ENCODE measurements at regions not wholly inside any gene's neighbourhood (a gene's known extent, or its start where the extent isn't known, plus 50 kb on each side); places are given as distances from the start of the nearest gene placed in this dataset.
"Not testable (repeated sequence)": the region's sequence is repeated elsewhere in the genome, so short reads cannot be mapped to it uniquely, and the experiment has no call there.

GRCh38 chr12:112711507-112711906 is 80.0 kb upstream of the RPH3A start:
- no peak for DNase-seq (ENCODE audit: low spot score)

- not testable (repeated sequence) for DNase-seq (ENCODE audit: low spot score)
These were observed 78.8 kb upstream of the RPH3A start for GRCh38 chr12:112712751-112713150.

GRCh38 chr12:112713471-112713870 is 78.1 kb upstream of the RPH3A start:
- no peak for DNase-seq (ENCODE audit: low spot score)

GRCh38 chr12:112714166-112714710 is 77.3 kb upstream of the RPH3A start:
- DNase-seq (ENCODE audit: low spot score) = no peak

GRCh38 chr12:112716099-112717093 is 75.2 kb upstream of the RPH3A start:
- DNase-seq (ENCODE audit: low spot score) = no peak

GRCh38 chr12:112728864-112729263 is 62.7 kb upstream of the RPH3A start:
- DNase-seq (ENCODE audit: low spot score) = no peak

GRCh38 chr12:112734859-112735695 is 56.5 kb upstream of the RPH3A start:
- no peak for DNase-seq (ENCODE audit: low spot score)

- no peak for DNase-seq (ENCODE audit: low spot score)
These were observed 53.0 kb upstream of the RPH3A start for GRCh38 chr12:112738531-112738930.

- DNase-seq (ENCODE audit: low spot score) = peak; percentile 3
These were observed 51.1 kb upstream of the RPH3A start for GRCh38 chr12:112740387-112740934.

GRCh38 chr12:112741106-112741505 is 50.4 kb upstream of the RPH3A start:
- DNase-seq (ENCODE audit: low spot score) = no peak

All from AG20443 (cell line).